Osteoblast (primary cell): ENCODE measurements at regions not wholly inside any gene's neighbourhood (a gene's known extent, or its start where the extent isn't known, plus 50 kb on each side); places are given as distances from the start of the nearest gene placed in this dataset.

ENCODE experiments used
- DNase-seq: peaks from one replicate; pipeline ENCODE4 v3.0.0; 2011; ENCODE audit warnings: low spot score, mixed read lengths; ENCODE audit not compliant: insufficient read length; ENCODE audit errors: missing footprints
- H2AFZ ChIP-seq: 2 replicates; pipeline ENCODE4 v1.6.0; 2011; ENCODE audit warnings: mild to moderate bottlenecking, low read length
- H3K27ac ChIP-seq: 2 replicates; pipeline ENCODE4 v1.5.1; 2011; ENCODE audit warnings: mild to moderate bottlenecking, low read depth, low read length, moderate library complexity
- H3K27me3 ChIP-seq: 2 replicates; pipeline ENCODE4 v1.6.0; 2012; ENCODE audit warnings: mild to moderate bottlenecking, control low read depth, inconsistent platforms, low read length, moderate library complexity; ENCODE audit not compliant: insufficient read depth
- H3K36me3 ChIP-seq: 2 replicates; pipeline ENCODE4 v1.5.1; 2011; ENCODE audit warnings: mild to moderate bottlenecking, low read length, control low read depth, moderate library complexity; ENCODE audit not compliant: insufficient read depth
- H3K4me1 ChIP-seq: 2 replicates; pipeline ENCODE4 v1.5.1; 2011; ENCODE audit warnings: mild to moderate bottlenecking, low read length, control low read depth, moderate library complexity; ENCODE audit not compliant: insufficient read depth
- H3K4me2 ChIP-seq: 2 replicates; pipeline ENCODE4 v1.6.0; 2011; ENCODE audit warnings: mild to moderate bottlenecking, low read length; ENCODE audit not compliant: insufficient read depth
- H3K4me3 ChIP-seq: fragments of 200-600 bp; sonication (generic); 3 replicates; pipeline ENCODE4 v1.5.1; 2012; ENCODE audit warnings: mild to moderate bottlenecking, low read length, inconsistent platforms; ENCODE audit not compliant: insufficient read depth
- H3K79me2 ChIP-seq: 2 replicates; pipeline ENCODE4 v1.6.0; 2012; ENCODE audit warnings: mild to moderate bottlenecking, low read length, control low read depth, inconsistent platforms; ENCODE audit not compliant: insufficient read depth
- H3K9me3 ChIP-seq: 2 replicates; pipeline ENCODE4 v1.5.1; 2011; ENCODE audit warnings: low read depth, low read length, control low read depth
- H4K20me1 ChIP-seq: 2 replicates; pipeline ENCODE4 v1.6.0; 2012; ENCODE audit warnings: mild to moderate bottlenecking, low read length, control low read depth; ENCODE audit not compliant: insufficient read depth
- TF ChIP-seq, protein P1 (sequence below): IDR thresholded peaks from 2 replicates; pipeline ENCODE4 v1.5.1; 2011; ENCODE audit warnings: mild to moderate bottlenecking, low read depth, low read length, moderate library complexity; ENCODE audit errors: extremely low read depth

DNA sequence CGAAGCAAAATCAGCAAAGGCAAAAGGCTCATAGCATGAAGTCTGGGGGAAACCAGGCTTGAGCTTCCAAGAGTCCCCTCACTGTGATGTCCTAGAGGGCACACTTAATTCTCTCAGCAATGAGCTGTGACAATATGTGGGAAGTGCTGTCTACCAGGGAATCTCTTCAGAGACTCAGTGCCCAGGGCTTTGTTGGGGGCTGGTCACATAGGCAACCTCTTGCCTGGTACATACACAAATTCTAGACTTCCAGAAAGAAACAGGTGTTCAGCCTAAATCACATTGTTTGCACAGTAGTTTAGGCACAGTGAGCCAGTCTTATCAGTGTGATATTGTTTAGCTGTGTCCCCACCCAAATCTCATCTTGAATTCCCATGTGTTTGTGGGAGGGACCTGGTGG lies 400.5 kb downstream of the PRDM2 start:
- Histone ChIP-seq H3K4me1 (no peaks in the 10 kb centered on the region), H3K4me3 (no peak overlapping the region), H3K27me3 (peaks cover 3% of the 10 kb centered on the region), H3K36me3 (no peaks in the 10 kb centered on the region), H4K20me1 (no peaks in the 10 kb centered on the region), H3K27ac (no peak overlapping the region), H3K4me2 (no peak overlapping the region), H3K79me2 (no peaks in the 10 kb centered on the region), H3K9me3 (no peaks in the 10 kb centered on the region), H2AFZ (no peak overlapping the region)
- TF ChIP-seq, protein P1, sequence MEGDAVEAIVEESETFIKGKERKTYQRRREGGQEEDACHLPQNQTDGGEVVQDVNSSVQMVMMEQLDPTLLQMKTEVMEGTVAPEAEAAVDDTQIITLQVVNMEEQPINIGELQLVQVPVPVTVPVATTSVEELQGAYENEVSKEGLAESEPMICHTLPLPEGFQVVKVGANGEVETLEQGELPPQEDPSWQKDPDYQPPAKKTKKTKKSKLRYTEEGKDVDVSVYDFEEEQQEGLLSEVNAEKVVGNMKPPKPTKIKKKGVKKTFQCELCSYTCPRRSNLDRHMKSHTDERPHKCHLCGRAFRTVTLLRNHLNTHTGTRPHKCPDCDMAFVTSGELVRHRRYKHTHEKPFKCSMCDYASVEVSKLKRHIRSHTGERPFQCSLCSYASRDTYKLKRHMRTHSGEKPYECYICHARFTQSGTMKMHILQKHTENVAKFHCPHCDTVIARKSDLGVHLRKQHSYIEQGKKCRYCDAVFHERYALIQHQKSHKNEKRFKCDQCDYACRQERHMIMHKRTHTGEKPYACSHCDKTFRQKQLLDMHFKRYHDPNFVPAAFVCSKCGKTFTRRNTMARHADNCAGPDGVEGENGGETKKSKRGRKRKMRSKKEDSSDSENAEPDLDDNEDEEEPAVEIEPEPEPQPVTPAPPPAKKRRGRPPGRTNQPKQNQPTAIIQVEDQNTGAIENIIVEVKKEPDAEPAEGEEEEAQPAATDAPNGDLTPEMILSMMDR = no peak
- no peak for DNase-seq

DNA sequence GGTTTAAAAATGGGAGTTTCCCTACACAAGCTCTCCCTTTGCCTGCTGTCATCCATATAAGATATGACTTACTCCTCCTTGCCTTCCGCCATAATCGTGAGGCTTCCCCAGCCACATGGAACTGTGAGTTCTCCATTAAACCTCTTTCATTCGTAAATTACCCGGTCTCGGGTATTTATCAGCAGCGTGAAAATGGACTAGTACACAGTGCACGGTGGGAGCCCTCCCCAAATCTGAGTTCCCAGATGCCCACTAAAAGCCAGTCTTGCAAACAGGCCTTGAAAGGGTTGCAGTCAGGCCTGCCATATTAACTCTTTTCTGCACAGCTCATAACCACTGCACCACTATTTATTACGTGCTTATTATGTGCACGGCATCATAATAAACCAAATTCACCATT lies 400.9 kb downstream of the PRDM2 start:
- H3K4me3 ChIP-seq = no peak overlapping the region
- H3K9me3 ChIP-seq = no peaks in the 10 kb centered on the region
- no peak overlapping the region for H2AFZ ChIP-seq
- H3K79me2 ChIP-seq = no peaks in the 10 kb centered on the region
- H3K36me3 ChIP-seq = no peaks in the 10 kb centered on the region
- no peak for DNase-seq
- no peaks in the 10 kb centered on the region for H4K20me1 ChIP-seq
- no peak overlapping the region for H3K4me2 ChIP-seq
- TF ChIP-seq, protein P1 = no peak
- H3K27me3 ChIP-seq = peaks cover 7% of the 10 kb centered on the region
- no peaks in the 10 kb centered on the region for H3K4me1 ChIP-seq
- H3K27ac ChIP-seq = no peak overlapping the region

DNA sequence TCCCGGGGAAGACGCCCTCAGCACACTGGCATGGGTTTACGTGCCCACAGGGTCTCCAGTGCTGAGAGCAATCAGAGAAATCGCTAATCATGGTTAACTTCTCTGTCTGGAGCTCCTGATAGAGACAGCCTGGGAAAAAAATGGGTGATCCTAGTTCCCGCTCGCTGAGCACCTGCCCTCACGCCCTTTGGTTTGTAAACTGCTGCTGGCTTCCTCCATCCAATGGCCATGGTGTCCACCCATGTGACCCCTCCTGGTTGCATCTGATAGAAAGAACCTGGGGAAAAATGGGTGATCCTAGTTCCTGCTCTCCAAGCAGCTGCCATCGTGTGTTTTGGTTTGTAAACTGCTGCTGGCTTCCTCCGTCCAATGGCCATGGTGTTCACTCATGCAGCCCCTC lies 402.2 kb downstream of the PRDM2 start:
- Histone ChIP-seq H3K4me3 (no peak overlapping the region), H3K4me2 (no peak overlapping the region), H3K27ac (no peak overlapping the region), H3K9me3 (no peaks in the 10 kb centered on the region), H3K36me3 (no peaks in the 10 kb centered on the region), H3K27me3 (peaks cover 10% of the 10 kb centered on the region), H3K79me2 (no peaks in the 10 kb centered on the region), H4K20me1 (no peaks in the 10 kb centered on the region), H3K4me1 (no peaks in the 10 kb centered on the region), H2AFZ (no peak overlapping the region)
- TF ChIP-seq, protein P1 = no peak
- no peak for DNase-seq

DNA sequence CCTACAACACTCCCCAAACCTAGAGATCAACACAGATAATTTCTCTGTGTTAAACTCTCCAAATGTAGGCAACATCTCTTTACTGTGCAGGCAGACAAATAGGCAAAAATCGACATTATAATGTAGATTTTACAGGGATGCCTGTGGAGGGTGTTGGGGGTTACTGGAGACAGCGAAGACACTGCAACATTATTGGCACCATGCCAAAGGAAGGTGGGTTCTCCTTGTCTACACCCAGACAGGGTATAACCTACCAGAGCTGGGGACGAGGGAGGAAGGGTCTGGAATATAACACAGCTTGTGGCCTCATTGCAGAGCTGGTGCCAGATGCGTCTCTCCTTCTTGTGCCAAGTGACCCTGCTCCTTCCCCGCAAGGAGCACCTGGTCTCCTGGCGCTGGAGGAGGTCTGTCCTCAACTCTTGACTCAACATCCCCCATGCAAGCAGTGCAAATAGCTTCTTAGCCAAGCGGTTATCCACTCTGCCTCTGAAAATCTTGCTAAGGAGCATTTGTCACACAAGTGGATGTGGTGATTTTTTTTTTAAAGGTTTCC lies 404.0 kb downstream of the PRDM2 start:
- H3K36me3 ChIP-seq = no peaks in the 10 kb centered on the region
- TF ChIP-seq, protein P1 = no peak
- no peaks in the 10 kb centered on the region for H3K4me1 ChIP-seq
- no peak overlapping the region for H2AFZ ChIP-seq
- no peak overlapping the region for H3K4me2 ChIP-seq
- H3K9me3 ChIP-seq = no peaks in the 10 kb centered on the region
- no peak overlapping the region for H3K4me3 ChIP-seq
- H4K20me1 ChIP-seq = no peaks in the 10 kb centered on the region
- no peak overlapping the region for H3K27ac ChIP-seq
- H3K79me2 ChIP-seq = no peaks in the 10 kb centered on the region
- H3K27me3 ChIP-seq = peaks cover 12% of the 10 kb centered on the region
- DNase-seq = no peak
